Hepatocyte (in vitro differentiated cells): ENCODE measurements at regions not wholly inside any gene's neighbourhood (a gene's known extent, or its start where the extent isn't known, plus 50 kb on each side); places are given as distances from the start of the nearest gene placed in this dataset.

Source experiments
- EZH2 ChIP-seq: fragments of 200-600 bp; sonication (generic); IDR thresholded peaks from 2 replicates; pipeline ENCODE4 v1.6.1; 2016; ENCODE audit warnings: antibody characterized with exemption, mild to moderate bottlenecking, borderline replicate concordance
- TF ChIP-seq, protein P1 (sequence below): fragments of 200-600 bp; sonication (generic); IDR thresholded peaks from 2 replicates; pipeline ENCODE4 v1.5.1; 2016; ENCODE audit warnings: antibody characterized with exemption, mild to moderate bottlenecking; ENCODE audit not compliant: poor library complexity

GRCh38 chr2:215705281-215705680 lies 269.4 kb upstream of the FN1 start:
- TF ChIP-seq, protein P1, sequence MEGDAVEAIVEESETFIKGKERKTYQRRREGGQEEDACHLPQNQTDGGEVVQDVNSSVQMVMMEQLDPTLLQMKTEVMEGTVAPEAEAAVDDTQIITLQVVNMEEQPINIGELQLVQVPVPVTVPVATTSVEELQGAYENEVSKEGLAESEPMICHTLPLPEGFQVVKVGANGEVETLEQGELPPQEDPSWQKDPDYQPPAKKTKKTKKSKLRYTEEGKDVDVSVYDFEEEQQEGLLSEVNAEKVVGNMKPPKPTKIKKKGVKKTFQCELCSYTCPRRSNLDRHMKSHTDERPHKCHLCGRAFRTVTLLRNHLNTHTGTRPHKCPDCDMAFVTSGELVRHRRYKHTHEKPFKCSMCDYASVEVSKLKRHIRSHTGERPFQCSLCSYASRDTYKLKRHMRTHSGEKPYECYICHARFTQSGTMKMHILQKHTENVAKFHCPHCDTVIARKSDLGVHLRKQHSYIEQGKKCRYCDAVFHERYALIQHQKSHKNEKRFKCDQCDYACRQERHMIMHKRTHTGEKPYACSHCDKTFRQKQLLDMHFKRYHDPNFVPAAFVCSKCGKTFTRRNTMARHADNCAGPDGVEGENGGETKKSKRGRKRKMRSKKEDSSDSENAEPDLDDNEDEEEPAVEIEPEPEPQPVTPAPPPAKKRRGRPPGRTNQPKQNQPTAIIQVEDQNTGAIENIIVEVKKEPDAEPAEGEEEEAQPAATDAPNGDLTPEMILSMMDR, result no peak
- no peak for TF ChIP-seq EZH2
